ENCODE measurements at regions not wholly inside any gene's neighbourhood (a gene's known extent, or its start where the extent isn't known, plus 50 kb on each side); places are given as distances from the start of the nearest gene placed in this dataset.

DNA sequence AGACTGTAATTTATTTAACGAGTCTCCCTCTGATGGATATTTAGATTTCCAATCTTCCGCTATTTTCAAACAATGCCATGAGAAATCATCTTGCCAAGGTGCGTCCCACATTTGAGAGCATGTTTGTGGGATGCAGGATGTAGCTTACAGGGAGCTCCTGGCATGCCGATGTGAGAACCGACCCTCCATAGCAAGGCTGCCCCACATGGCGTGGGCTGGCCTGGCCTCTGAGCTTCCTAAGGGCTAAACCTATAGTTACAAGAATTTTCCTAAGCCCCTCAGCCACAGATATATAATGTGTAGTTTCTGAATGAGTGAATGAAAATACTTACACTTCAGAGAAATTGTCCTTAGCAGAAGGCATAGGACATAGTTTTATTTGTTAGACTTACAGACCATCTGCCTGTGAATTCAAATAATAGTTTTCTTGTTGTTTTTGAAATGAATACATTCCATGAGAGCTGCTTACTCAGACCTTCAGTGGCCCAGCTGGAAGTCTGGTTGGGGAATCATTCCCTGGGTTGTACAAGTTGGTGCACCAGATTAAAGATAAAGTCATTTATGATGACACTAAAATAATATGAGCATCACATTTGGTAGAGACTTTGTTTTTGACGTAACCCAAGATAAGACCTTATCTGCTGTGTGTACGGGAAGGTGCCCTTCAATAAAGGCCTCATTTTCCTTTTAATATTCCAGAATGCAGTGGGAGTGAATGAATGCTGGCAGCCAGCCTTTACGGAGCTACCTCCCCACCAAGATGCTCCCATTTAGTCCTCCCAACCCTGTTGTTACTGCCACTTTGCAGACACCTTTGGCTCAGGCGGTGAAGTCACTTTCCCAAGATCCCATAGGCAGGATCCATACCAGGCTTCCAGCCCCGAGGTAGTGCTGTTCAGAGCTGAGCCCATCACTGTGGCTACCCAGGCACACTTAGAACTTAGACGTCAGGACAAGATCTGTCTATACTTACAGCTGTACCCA is 107.1 kb downstream of the GLI2 start:
- TF ChIP-seq, protein P1, sequence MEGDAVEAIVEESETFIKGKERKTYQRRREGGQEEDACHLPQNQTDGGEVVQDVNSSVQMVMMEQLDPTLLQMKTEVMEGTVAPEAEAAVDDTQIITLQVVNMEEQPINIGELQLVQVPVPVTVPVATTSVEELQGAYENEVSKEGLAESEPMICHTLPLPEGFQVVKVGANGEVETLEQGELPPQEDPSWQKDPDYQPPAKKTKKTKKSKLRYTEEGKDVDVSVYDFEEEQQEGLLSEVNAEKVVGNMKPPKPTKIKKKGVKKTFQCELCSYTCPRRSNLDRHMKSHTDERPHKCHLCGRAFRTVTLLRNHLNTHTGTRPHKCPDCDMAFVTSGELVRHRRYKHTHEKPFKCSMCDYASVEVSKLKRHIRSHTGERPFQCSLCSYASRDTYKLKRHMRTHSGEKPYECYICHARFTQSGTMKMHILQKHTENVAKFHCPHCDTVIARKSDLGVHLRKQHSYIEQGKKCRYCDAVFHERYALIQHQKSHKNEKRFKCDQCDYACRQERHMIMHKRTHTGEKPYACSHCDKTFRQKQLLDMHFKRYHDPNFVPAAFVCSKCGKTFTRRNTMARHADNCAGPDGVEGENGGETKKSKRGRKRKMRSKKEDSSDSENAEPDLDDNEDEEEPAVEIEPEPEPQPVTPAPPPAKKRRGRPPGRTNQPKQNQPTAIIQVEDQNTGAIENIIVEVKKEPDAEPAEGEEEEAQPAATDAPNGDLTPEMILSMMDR (IDR thresholded peaks at IDR 0.05), result no peak
- TF ChIP-seq ESRRA (IDR thresholded peaks at IDR 0.05; ENCODE audit: borderline replicate concordance, low read length) (no peak), REST (IDR thresholded peaks at IDR 0.05) (no peak), POLR2A (IDR thresholded peaks at IDR 0.05; ENCODE audit: low read length) (no peak), EHMT2 (IDR thresholded peaks at IDR 0.05; ENCODE audit: low read depth) (no peak), RAD21 (conservative IDR thresholded peaks at IDR 0.05 in 1 of 2, IDR thresholded peaks at IDR 0.05 in 1 of 2) (no peak)
- TF ChIP-seq, protein P2, sequence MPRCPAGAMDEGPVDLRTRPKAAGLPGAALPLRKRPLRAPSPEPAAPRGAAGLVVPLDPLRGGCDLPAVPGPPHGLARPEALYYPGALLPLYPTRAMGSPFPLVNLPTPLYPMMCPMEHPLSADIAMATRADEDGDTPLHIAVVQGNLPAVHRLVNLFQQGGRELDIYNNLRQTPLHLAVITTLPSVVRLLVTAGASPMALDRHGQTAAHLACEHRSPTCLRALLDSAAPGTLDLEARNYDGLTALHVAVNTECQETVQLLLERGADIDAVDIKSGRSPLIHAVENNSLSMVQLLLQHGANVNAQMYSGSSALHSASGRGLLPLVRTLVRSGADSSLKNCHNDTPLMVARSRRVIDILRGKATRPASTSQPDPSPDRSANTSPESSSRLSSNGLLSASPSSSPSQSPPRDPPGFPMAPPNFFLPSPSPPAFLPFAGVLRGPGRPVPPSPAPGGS (IDR thresholded peaks at IDR 0.05), result no peak
